Stomach (tissue), 8 donors: ENCODE measurements at regions not wholly inside any gene's neighbourhood (a gene's known extent, or its start where the extent isn't known, plus 50 kb on each side); places are given as distances from the start of the nearest gene placed in this dataset.

Experiments used
- DNase-seq, 2 donors: peaks; one replicate each; pipeline versions ENCODE4 v3.0.0 to v3.0.0-alpha.2; 2013 to 2019
- H3K27ac ChIP-seq, 5 donors: fragments of 200-600 bp in 4 of 5; sonication (generic) in 4 of 5; one replicate each; pipeline ENCODE4 v1.5.1; 2013 to 2019; ENCODE audit warnings: mild to moderate bottlenecking in 1 of 5, moderate library complexity in 1 of 5
- H3K27me3 ChIP-seq, 3 donors: fragments of 200-600 bp; sonication (generic); one replicate each; pipeline ENCODE4 v1.5.1; 2017 to 2019; ENCODE audit warnings: mixed run types in 1 of 3
- H3K36me3 ChIP-seq, 4 donors: fragments of 200-600 bp; sonication (generic); 1 replicate in 3 of 4; 2 replicates in 1 of 4; pipeline ENCODE4 v1.5.1; 2016 to 2019
- H3K4me1 ChIP-seq, 4 donors: fragments of 200-600 bp; sonication (generic); one replicate each; pipeline ENCODE4 v1.5.1; 2016 to 2019
- H3K4me3 ChIP-seq, 4 donors: fragments of 200-600 bp; sonication (generic) in 3 of 4; one replicate each; pipeline ENCODE4 v1.5.1; 2016 to 2019; ENCODE audit warnings: mild to moderate bottlenecking in 1 of 4
- H3K9me3 ChIP-seq, 4 donors: fragments of 200-600 bp; sonication (generic); one replicate each; pipeline ENCODE4 v1.5.1; 2016 to 2019
- EP300 ChIP-seq: sonication (generic); formaldehyde crosslinking; IDR thresholded peaks from one replicate; pipeline ENCODE4 v1.6.1; 2017; ENCODE audit warnings: antibody characterized with exemption
- POLR2A ChIP-seq, 4 donors: fragments of 450-650 bp; IDR thresholded peaks; one replicate each; pipeline ENCODE4 v1.6.1; 2016; ENCODE audit warnings: antibody characterized with exemption in 4 of 4, control low read depth in 2 of 4, mild to moderate bottlenecking in 1 of 4, moderate library complexity in 1 of 4
- POLR2AphosphoS5 ChIP-seq, 3 donors: sonication (generic); formaldehyde crosslinking; IDR thresholded peaks; one replicate each; pipeline ENCODE4 v1.6.1; 2016; ENCODE audit warnings: antibody characterized with exemption in 3 of 3
- WGBS, 5 donors: extraction: QIAGEN DNeasy Blood & Tissue Kit in 3 of 5; methylation state at CpG; one replicate each; pipeline versions ENCODE4 v1.1.5 to v1.1.7; 2013 to 2018; 5-methylcytosine and 5-hydroxymethylcytosine counted together
- intact Hi-C: fragments of 100-400 bp; cut with DNase I; formaldehyde crosslinking; loops from one replicate; pipeline ENCODE4 v1.15.1; 2023; ENCODE audit warnings: low total_unique reads
- TF ChIP-seq, protein P1 (sequence below), 7 experiments: fragments of 450-650 bp in 4 of 7; fragments of 200-600 bp in 3 of 7; sonication (generic) in 3 of 7; IDR thresholded peaks; one replicate each; pipeline ENCODE4 v1.5.1; 2016 to 2019; ENCODE audit warnings: antibody characterized with exemption in 7 of 7, control low read depth in 2 of 7, mild to moderate bottlenecking in 1 of 7
- donor health status: healthy with polysubstance abuse.
- donor health status: Bipolar disorder and iron deficiency.
- donor health status: healthy.

- intact Hi-C loops = no loop called here
These were observed 255.9 kb upstream of the SNX7 start for GRCh38 chr1:98405581-98406074.

GRCh38 chr1:98404866-98405265 lies 256.7 kb upstream of the SNX7 start:
- no peak for DNase-seq

More at GRCh38 chr1:98405581-98406074, 255.9 kb upstream of the SNX7 start:
- Histone ChIP-seq H3K27me3 (no peaks in the 10 kb centered on the region), H3K4me1 (peaks cover 0 to 14% (median 3%) of the 10 kb centered on the region in 4 donors), H3K4me3 (no peak overlapping the region), H3K9me3 (no peaks in the 10 kb centered on the region), H3K27ac (no peak overlapping the region), H3K36me3 (no peaks in the 10 kb centered on the region)
- TF ChIP-seq EP300 = no peak
- no peak for TF ChIP-seq POLR2A (IDR thresholded peaks at IDR 0.05)
- TF ChIP-seq POLR2AphosphoS5 (IDR thresholded peaks at IDR 0.05) = no peak
- TF ChIP-seq, protein P1, sequence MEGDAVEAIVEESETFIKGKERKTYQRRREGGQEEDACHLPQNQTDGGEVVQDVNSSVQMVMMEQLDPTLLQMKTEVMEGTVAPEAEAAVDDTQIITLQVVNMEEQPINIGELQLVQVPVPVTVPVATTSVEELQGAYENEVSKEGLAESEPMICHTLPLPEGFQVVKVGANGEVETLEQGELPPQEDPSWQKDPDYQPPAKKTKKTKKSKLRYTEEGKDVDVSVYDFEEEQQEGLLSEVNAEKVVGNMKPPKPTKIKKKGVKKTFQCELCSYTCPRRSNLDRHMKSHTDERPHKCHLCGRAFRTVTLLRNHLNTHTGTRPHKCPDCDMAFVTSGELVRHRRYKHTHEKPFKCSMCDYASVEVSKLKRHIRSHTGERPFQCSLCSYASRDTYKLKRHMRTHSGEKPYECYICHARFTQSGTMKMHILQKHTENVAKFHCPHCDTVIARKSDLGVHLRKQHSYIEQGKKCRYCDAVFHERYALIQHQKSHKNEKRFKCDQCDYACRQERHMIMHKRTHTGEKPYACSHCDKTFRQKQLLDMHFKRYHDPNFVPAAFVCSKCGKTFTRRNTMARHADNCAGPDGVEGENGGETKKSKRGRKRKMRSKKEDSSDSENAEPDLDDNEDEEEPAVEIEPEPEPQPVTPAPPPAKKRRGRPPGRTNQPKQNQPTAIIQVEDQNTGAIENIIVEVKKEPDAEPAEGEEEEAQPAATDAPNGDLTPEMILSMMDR (IDR thresholded peaks at IDR 0.05) = no peak
- DNase-seq = no peak
- WGBS, 5 donors = 6 to 23% (median 13%) methylated on average over 3 of the region's 3 CpGs

DNA sequence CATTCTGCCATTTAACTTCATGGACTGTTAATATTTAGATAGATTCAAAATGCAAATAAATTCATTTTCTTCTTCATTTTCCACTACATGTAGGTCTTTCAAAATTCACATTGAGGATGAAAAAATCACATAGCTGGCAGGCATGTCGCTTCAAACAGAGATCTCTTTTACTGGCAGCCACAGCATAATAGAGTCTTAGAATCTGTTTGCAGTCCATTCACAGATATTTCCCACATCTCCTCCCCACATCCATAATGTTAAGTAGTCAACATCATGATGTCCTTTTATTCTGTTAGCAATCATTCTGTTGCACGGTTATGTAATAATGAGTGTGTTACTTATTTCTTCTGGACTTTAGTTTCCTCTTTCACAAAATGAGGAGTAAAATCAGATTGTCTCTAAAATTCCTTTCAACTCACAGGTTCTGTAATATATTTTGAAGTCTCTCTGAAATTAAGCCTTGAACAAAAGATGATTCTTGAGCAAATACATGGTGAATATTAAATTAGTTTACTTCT lies 257.5 kb upstream of the SNX7 start:
- no peak overlapping the region for H3K4me3 ChIP-seq
- TF ChIP-seq POLR2AphosphoS5 (IDR thresholded peaks at IDR 0.05) = no peak
- no peak for TF ChIP-seq EP300
- no peak for TF ChIP-seq POLR2A (IDR thresholded peaks at IDR 0.05)
- TF ChIP-seq, protein P1 (IDR thresholded peaks at IDR 0.05) = no peak
- no peak overlapping the region for H3K27ac ChIP-seq
- H3K27me3 ChIP-seq = no peaks in the 10 kb centered on the region
- no peak for DNase-seq
- intact Hi-C loops = no loop called here
- H3K4me1 ChIP-seq = peaks cover 0 to 14% (median 3%) of the 10 kb centered on the region in 4 donors
- no peaks in the 10 kb centered on the region for H3K9me3 ChIP-seq
- WGBS, 5 donors = 69 to 74% (median 70%) methylated on average over 2 of the region's 2 CpGs
- H3K36me3 ChIP-seq = no peaks in the 10 kb centered on the region

More at GRCh38 chr1:98404866-98405265, 256.7 kb upstream of the SNX7 start:
- H3K27ac ChIP-seq = no peak overlapping the region
- H3K4me3 ChIP-seq = no peak overlapping the region
- WGBS, 5 donors = 78 to 82% (median 81%) methylated on average over 2 of the region's 2 CpGs
- TF ChIP-seq EP300 = no peak
- TF ChIP-seq, protein P1 (IDR thresholded peaks at IDR 0.05) = no peak
- TF ChIP-seq POLR2A (IDR thresholded peaks at IDR 0.05) = no peak
- TF ChIP-seq POLR2AphosphoS5 (IDR thresholded peaks at IDR 0.05) = no peak
- H3K9me3 ChIP-seq = no peaks in the 10 kb centered on the region
- intact Hi-C loops = no loop called here
- peaks cover 0 to 14% (median 3%) of the 10 kb centered on the region in 4 donors for H3K4me1 ChIP-seq
- H3K27me3 ChIP-seq = no peaks in the 10 kb centered on the region
- H3K36me3 ChIP-seq = no peaks in the 10 kb centered on the region

DNA sequence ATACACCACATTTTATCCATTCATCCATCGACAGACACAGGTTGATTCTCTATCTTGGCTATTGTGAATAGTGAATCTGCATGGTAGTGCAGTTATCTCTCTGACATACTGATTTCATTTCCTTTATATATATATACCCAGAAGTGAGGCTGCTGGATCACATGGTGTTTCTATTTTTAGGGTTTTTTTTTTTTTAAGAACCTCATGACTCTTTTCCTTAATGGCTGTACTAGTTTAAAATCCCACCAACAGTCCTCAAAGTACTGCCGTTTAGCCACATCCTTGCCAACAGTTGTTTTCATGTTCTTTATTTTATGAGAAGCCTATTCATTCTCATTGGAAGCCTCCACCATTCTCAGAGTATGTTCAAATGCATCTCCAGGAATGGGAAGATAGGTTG lies 258.7 kb upstream of the SNX7 start:
- Histone ChIP-seq H3K4me3 (no peak overlapping the region), H3K36me3 (no peaks in the 10 kb centered on the region), H3K4me1 (peaks cover 0 to 14% (median 3%) of the 10 kb centered on the region in 4 donors), H3K27me3 (no peaks in the 10 kb centered on the region), H3K9me3 (no peaks in the 10 kb centered on the region), H3K27ac (no peak overlapping the region)
- 65 to 73% (median 66%) methylated on average over 2 of the region's 2 CpGs for WGBS, 5 donors
- no peak for DNase-seq
- TF ChIP-seq POLR2AphosphoS5 (IDR thresholded peaks at IDR 0.05) = no peak
- TF ChIP-seq EP300 = no peak
- TF ChIP-seq, protein P1 (IDR thresholded peaks at IDR 0.05) = no peak
- TF ChIP-seq POLR2A (IDR thresholded peaks at IDR 0.05) = no peak
- intact Hi-C loops = no loop called here
